H1 (cell line): ENCODE measurements at regions not wholly inside any gene's neighbourhood (a gene's known extent, or its start where the extent isn't known, plus 50 kb on each side); places are given as distances from the start of the nearest gene placed in this dataset.

Source experiments
- EP300 ChIP-seq, 2 experiments: IDR thresholded peaks; 1 replicate in 1 of 2; 2 replicates in 1 of 2; pipeline ENCODE4 v1.6.1; 2011 to 2012; ENCODE audit warnings: low read depth in 2 of 2, low read length in 2 of 2, mild to moderate bottlenecking in 2 of 2, borderline replicate concordance in 1 of 2, inconsistent platforms in 1 of 2, moderate library complexity in 1 of 2
- EZH2 ChIP-seq: fragments of 200-600 bp; sonication (generic); IDR thresholded peaks from 2 replicates; pipeline ENCODE4 v1.7.1; 2012; ENCODE audit warnings: low read depth, mild to moderate bottlenecking, moderate library complexity, low read length, inconsistent platforms; ENCODE audit not compliant: severe bottlenecking
- NRF1 ChIP-seq: IDR thresholded peaks from 2 replicates; pipeline ENCODE4 v1.6.1; 2011; ENCODE audit warnings: mild to moderate bottlenecking, low read depth, low read length, improper control_type of control experiment
- POLR2A ChIP-seq, 2 experiments: IDR thresholded peaks; 1 replicate in 1 of 2; 2 replicates in 1 of 2; pipeline ENCODE4 v1.6.1; 2011; ENCODE audit warnings: low read depth in 2 of 2, low read length in 2 of 2, mild to moderate bottlenecking in 2 of 2; ENCODE audit errors: control extremely low read depth in 1 of 2
- POLR2AphosphoS5 ChIP-seq: IDR thresholded peaks from 2 replicates; pipeline ENCODE4 v1.6.1; 2011; ENCODE audit warnings: low read depth, low read length
- SP1 ChIP-seq: IDR thresholded peaks from 2 replicates; pipeline ENCODE4 v1.6.1; 2011; ENCODE audit warnings: low read depth, low read length
- SP4 ChIP-seq: IDR thresholded peaks from 2 replicates; pipeline ENCODE4 v1.6.1; 2012; ENCODE audit warnings: low read length, inconsistent platforms
- TF ChIP-seq, protein P1 (sequence below): fragments of 300-600 bp; sonication (generic); IDR thresholded peaks from 2 replicates; pipeline ENCODE4 v1.7.1; 2012; ENCODE audit warnings: low read length, moderate library complexity, mild to moderate bottlenecking, inconsistent platforms; ENCODE audit not compliant: insufficient replicate concordance
- TF ChIP-seq, protein P2 (sequence below): IDR thresholded peaks from 2 replicates; pipeline ENCODE4 v1.6.1; 2012; ENCODE audit warnings: low read length, inconsistent platforms

DNA sequence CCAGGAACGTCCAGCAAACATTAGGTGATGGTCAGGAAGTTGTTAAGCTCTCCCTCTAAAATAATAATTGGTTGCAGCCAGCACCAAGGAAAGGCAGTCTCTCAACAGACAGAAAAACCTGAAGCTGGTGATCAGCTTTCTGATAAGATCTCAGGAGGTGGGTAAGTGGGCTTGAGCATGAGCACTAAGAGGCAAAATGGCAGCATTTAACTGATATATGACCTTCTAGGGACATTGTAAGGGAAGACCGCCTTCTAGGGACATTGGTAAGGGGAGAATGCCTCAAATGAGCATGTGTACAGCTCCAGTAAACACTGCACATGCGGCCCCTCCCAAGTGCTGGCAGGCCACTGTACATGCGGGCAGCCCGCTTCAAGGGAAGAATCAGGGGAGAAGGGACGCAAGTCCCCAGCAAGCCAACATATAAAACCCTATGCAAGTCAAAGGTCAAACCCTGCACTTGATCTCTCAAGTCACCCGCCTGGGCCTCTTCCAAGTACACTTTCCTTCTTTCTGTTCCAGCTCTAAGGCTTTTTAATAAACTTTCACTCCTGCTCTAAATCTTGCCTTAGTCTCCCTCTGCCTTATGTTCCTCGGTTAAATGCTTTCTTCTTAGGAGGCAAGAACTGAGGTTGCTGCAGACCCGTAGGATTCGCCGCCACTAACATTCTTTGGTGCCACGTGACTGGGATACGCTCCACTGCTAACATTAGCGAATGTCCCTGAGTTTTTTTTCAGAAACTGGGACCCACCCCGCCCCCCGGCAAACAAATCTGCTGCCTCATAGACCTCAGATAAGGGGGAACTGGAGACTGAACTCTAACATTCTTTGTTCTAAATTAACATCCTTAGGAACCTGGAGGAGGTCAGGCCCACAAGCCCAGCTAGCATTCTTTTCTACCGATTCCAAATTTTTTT, 463.8 kb downstream of the LPIN1 start:
- no peak for TF ChIP-seq EZH2
- no peak for TF ChIP-seq SP4
- TF ChIP-seq, protein P1, sequence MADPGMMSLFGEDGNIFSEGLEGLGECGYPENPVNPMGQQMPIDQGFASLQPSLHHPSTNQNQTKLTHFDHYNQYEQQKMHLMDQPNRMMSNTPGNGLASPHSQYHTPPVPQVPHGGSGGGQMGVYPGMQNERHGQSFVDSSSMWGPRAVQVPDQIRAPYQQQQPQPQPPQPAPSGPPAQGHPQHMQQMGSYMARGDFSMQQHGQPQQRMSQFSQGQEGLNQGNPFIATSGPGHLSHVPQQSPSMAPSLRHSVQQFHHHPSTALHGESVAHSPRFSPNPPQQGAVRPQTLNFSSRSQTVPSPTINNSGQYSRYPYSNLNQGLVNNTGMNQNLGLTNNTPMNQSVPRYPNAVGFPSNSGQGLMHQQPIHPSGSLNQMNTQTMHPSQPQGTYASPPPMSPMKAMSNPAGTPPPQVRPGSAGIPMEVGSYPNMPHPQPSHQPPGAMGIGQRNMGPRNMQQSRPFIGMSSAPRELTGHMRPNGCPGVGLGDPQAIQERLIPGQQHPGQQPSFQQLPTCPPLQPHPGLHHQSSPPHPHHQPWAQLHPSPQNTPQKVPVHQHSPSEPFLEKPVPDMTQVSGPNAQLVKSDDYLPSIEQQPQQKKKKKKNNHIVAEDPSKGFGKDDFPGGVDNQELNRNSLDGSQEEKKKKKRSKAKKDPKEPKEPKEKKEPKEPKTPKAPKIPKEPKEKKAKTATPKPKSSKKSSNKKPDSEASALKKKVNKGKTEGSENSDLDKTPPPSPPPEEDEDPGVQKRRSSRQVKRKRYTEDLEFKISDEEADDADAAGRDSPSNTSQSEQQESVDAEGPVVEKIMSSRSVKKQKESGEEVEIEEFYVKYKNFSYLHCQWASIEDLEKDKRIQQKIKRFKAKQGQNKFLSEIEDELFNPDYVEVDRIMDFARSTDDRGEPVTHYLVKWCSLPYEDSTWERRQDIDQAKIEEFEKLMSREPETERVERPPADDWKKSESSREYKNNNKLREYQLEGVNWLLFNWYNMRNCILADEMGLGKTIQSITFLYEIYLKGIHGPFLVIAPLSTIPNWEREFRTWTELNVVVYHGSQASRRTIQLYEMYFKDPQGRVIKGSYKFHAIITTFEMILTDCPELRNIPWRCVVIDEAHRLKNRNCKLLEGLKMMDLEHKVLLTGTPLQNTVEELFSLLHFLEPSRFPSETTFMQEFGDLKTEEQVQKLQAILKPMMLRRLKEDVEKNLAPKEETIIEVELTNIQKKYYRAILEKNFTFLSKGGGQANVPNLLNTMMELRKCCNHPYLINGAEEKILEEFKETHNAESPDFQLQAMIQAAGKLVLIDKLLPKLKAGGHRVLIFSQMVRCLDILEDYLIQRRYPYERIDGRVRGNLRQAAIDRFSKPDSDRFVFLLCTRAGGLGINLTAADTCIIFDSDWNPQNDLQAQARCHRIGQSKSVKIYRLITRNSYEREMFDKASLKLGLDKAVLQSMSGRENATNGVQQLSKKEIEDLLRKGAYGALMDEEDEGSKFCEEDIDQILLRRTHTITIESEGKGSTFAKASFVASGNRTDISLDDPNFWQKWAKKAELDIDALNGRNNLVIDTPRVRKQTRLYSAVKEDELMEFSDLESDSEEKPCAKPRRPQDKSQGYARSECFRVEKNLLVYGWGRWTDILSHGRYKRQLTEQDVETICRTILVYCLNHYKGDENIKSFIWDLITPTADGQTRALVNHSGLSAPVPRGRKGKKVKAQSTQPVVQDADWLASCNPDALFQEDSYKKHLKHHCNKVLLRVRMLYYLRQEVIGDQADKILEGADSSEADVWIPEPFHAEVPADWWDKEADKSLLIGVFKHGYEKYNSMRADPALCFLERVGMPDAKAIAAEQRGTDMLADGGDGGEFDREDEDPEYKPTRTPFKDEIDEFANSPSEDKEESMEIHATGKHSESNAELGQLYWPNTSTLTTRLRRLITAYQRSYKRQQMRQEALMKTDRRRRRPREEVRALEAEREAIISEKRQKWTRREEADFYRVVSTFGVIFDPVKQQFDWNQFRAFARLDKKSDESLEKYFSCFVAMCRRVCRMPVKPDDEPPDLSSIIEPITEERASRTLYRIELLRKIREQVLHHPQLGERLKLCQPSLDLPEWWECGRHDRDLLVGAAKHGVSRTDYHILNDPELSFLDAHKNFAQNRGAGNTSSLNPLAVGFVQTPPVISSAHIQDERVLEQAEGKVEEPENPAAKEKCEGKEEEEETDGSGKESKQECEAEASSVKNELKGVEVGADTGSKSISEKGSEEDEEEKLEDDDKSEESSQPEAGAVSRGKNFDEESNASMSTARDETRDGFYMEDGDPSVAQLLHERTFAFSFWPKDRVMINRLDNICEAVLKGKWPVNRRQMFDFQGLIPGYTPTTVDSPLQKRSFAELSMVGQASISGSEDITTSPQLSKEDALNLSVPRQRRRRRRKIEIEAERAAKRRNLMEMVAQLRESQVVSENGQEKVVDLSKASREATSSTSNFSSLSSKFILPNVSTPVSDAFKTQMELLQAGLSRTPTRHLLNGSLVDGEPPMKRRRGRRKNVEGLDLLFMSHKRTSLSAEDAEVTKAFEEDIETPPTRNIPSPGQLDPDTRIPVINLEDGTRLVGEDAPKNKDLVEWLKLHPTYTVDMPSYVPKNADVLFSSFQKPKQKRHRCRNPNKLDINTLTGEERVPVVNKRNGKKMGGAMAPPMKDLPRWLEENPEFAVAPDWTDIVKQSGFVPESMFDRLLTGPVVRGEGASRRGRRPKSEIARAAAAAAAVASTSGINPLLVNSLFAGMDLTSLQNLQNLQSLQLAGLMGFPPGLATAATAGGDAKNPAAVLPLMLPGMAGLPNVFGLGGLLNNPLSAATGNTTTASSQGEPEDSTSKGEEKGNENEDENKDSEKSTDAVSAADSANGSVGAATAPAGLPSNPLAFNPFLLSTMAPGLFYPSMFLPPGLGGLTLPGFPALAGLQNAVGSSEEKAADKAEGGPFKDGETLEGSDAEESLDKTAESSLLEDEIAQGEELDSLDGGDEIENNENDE = no peak
- TF ChIP-seq EP300 (IDR thresholded peaks at IDR 0.05; ENCODE audit: borderline replicate concordance in 1 of 2, low read depth in 2 of 2, low read length in 2 of 2) = no peak
- no peak for TF ChIP-seq POLR2A (IDR thresholded peaks at IDR 0.05; ENCODE audit: control extremely low read depth in 1 of 2, low read depth in 2 of 2, low read length in 2 of 2)
- no peak for TF ChIP-seq POLR2AphosphoS5
- TF ChIP-seq NRF1 = no peak
- TF ChIP-seq, protein P2, sequence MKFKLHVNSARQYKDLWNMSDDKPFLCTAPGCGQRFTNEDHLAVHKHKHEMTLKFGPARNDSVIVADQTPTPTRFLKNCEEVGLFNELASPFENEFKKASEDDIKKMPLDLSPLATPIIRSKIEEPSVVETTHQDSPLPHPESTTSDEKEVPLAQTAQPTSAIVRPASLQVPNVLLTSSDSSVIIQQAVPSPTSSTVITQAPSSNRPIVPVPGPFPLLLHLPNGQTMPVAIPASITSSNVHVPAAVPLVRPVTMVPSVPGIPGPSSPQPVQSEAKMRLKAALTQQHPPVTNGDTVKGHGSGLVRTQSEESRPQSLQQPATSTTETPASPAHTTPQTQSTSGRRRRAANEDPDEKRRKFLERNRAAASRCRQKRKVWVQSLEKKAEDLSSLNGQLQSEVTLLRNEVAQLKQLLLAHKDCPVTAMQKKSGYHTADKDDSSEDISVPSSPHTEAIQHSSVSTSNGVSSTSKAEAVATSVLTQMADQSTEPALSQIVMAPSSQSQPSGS = no peak
- TF ChIP-seq SP1 = no peak
